RKO (cell line): ENCODE measurements at regions not wholly inside any gene's neighbourhood (a gene's known extent, or its start where the extent isn't known, plus 50 kb on each side); places are given as distances from the start of the nearest gene placed in this dataset.

Experiments
- DNase-seq: peaks from one replicate; pipeline ENCODE4 v3.0.0-alpha.2; 2016; ENCODE audit warnings: low spot score

DNA sequence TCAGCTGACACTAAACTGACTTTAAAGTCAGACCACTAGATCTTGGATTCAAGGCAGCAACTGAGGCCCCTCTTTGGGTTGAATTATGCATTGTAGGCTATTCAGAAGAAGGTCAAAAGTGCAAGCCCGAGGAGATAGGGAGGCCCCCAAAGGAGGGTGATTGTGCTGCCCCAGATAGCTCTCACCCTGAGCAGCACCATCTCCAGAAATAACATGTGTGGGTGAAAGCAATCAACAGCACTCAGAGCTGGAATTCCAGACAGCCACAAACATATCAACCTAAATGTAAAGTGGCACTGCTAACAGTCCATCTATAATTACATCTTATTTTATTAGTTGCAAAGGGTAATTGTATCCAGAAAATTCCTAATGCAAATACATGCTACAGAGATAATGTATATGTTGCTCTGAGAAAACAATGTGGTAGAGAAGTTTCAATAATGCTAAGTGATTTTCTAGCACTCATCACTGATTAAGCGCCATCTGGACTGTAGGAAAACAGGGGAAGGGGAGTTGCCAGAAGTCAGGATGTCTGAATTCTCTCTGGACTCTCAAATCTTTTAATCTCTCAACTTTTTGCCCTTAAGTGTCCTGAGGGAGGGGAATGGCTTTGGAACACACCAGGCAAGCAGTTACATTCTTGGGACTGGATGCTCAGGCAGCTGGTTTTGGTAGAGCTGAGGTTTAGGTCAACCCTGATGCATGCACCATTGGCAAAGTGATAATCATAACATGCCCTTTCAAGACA is 61.8 kb upstream of the SFRP2 start:
- no peak for DNase-seq

DNA sequence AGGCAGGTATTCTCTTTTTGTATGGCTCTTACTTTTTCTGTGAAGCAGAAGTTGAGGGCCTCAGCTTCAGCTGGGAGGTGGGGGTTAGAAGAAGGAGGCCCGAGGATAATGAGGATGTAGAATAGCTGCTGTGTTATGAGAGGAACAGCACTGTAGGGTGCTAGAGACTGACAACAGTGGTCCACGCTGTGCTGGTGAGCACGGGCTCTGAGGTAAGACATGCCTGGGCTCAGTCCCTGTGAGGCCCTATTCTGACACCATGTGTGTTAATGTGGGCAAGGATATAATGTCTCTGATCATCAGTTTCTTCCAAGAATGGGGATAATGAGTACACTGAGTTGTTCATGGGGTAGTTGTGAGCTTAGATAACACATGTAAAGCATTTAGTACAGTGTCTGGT is 55.3 kb upstream of the SFRP2 start:
- DNase-seq: no peak
